Testis (tissue), 2 donors: ENCODE measurements at regions not wholly inside any gene's neighbourhood (a gene's known extent, or its start where the extent isn't known, plus 50 kb on each side); places are given as distances from the start of the nearest gene placed in this dataset.

Experiments used
- DNase-seq: peaks from one replicate; pipeline ENCODE4 v3.0.0-alpha.2; 2019
- H3K27ac ChIP-seq, 2 donors: fragments of 200-600 bp; sonication (generic); one replicate each; pipeline ENCODE4 v1.5.1; 2019
- H3K27me3 ChIP-seq: fragments of 200-600 bp; sonication (generic); one replicate; pipeline ENCODE4 v1.5.1; 2019
- H3K36me3 ChIP-seq: fragments of 200-600 bp; sonication (generic); one replicate; pipeline ENCODE4 v1.5.1; 2017; ENCODE audit warnings: low read depth; ENCODE audit errors: missing control alignments
- H3K4me1 ChIP-seq: fragments of 200-600 bp; sonication (generic); one replicate; pipeline ENCODE4 v1.5.1; 2019
- H3K4me3 ChIP-seq, 2 donors: fragments of 200-600 bp; sonication (generic); one replicate each; pipeline ENCODE4 v1.5.1; 2017 to 2019
- H3K9me3 ChIP-seq: fragments of 200-600 bp; sonication (generic); one replicate; pipeline ENCODE4 v1.5.1; 2017
- CTCF ChIP-seq, 3 experiments: fragments of 450-650 bp in 2 of 3; fragments of 200-600 bp in 1 of 3; sonication (generic) in 1 of 3; IDR thresholded peaks; one replicate each; pipeline ENCODE4 v1.5.1; 2016 to 2019; ENCODE audit warnings: antibody characterized with exemption in 3 of 3, mild to moderate bottlenecking in 2 of 3, moderate library complexity in 1 of 3
- POLR2A ChIP-seq: fragments of 450-650 bp; IDR thresholded peaks from one replicate; pipeline ENCODE4 v1.6.1; 2017; ENCODE audit warnings: antibody characterized with exemption, mild to moderate bottlenecking, moderate library complexity
- WGBS, 2 donors: methylation state at CpG; one replicate each; pipeline ENCODE4 v1.1.5; 2018; 5-methylcytosine and 5-hydroxymethylcytosine counted together
- intact Hi-C: fragments of 100-400 bp; cut with DNase I; formaldehyde crosslinking; loops from one replicate; pipeline ENCODE4 v1.15.1; 2023; ENCODE audit warnings: low total_unique reads

GRCh38 chr12:105672121-105672975, 341.9 kb downstream of the C12orf75 start:
- Histone ChIP-seq H3K27me3 (no peaks in the 10 kb centered on the region), H3K4me1 (no peaks in the 10 kb centered on the region), H3K4me3 (no peak overlapping the region), H3K27ac (peak overlapping the region in 1 of 2 donors; percentile 58), H3K36me3 (no peaks in the 10 kb centered on the region), H3K9me3 (no peaks in the 10 kb centered on the region)
- no peak for TF ChIP-seq POLR2A
- TF ChIP-seq CTCF (IDR thresholded peaks at IDR 0.05), result no peak
- DNase-seq, result peak; percentile 59
- 53 to 55% methylated on average over 9 of the region's 9 CpGs for WGBS, 2 donors
- intact Hi-C loops, result no loop called here

GRCh38 chr12:105674871-105675699, 344.6 kb downstream of the C12orf75 start:
- Histone ChIP-seq H3K36me3 (no peaks in the 10 kb centered on the region), H3K9me3 (no peaks in the 10 kb centered on the region), H3K4me1 (no peaks in the 10 kb centered on the region), H3K27ac (no peak overlapping the region), H3K4me3 (no peak overlapping the region), H3K27me3 (no peaks in the 10 kb centered on the region)
- DNase-seq, result no peak
- intact Hi-C loops, result no loop called here
- no peak for TF ChIP-seq CTCF (IDR thresholded peaks at IDR 0.05)
- TF ChIP-seq POLR2A, result no peak
- WGBS, 2 donors, result 65 to 85% methylated on average over 2 of the region's 2 CpGs

- no peak overlapping the region for H3K4me3 ChIP-seq
- H3K27me3 ChIP-seq, result no peaks in the 10 kb centered on the region
- H3K36me3 ChIP-seq, result no peaks in the 10 kb centered on the region
- intact Hi-C loops, result no loop called here
- no peaks in the 10 kb centered on the region for H3K4me1 ChIP-seq
- no peak for DNase-seq
- H3K27ac ChIP-seq, result no peak overlapping the region
- no peak for TF ChIP-seq POLR2A
- TF ChIP-seq CTCF (IDR thresholded peaks at IDR 0.05), result no peak
- no peaks in the 10 kb centered on the region for H3K9me3 ChIP-seq
- WGBS, 2 donors, result 83 to 84% methylated on average over 2 of the region's 2 CpGs
These were observed 346.2 kb downstream of the C12orf75 start for GRCh38 chr12:105676694-105677093.

- Histone ChIP-seq H3K9me3 (no peaks in the 10 kb centered on the region), H3K36me3 (no peaks in the 10 kb centered on the region), H3K27me3 (no peaks in the 10 kb centered on the region), H3K4me1 (no peaks in the 10 kb centered on the region), H3K27ac (no peak overlapping the region), H3K4me3 (no peak overlapping the region)
- DNase-seq, result no peak
- intact Hi-C loops, result no loop called here
- WGBS, 2 donors, result 57 to 79% methylated on average over 2 of the region's 2 CpGs
- TF ChIP-seq POLR2A (no peak), CTCF (IDR thresholded peaks at IDR 0.05) (no peak)
These were observed 347.2 kb downstream of the C12orf75 start for GRCh38 chr12:105677672-105678071.
